Stomach (tissue), 4 donors: ENCODE measurements at regions not wholly inside any gene's neighbourhood (a gene's known extent, or its start where the extent isn't known, plus 50 kb on each side); places are given as distances from the start of the nearest gene placed in this dataset.

Experiments used
- POLR2A ChIP-seq, 4 donors: fragments of 450-650 bp; IDR thresholded peaks; one replicate each; pipeline ENCODE4 v1.6.1; 2016; ENCODE audit warnings: antibody characterized with exemption in 4 of 4, control low read depth in 2 of 4, mild to moderate bottlenecking in 1 of 4, moderate library complexity in 1 of 4
- TF ChIP-seq, protein P1 (sequence below), 7 experiments: fragments of 450-650 bp in 4 of 7; fragments of 200-600 bp in 3 of 7; sonication (generic) in 3 of 7; IDR thresholded peaks; one replicate each; pipeline ENCODE4 v1.5.1; 2016 to 2019; ENCODE audit warnings: antibody characterized with exemption in 7 of 7, control low read depth in 2 of 7, mild to moderate bottlenecking in 1 of 7

DNA sequence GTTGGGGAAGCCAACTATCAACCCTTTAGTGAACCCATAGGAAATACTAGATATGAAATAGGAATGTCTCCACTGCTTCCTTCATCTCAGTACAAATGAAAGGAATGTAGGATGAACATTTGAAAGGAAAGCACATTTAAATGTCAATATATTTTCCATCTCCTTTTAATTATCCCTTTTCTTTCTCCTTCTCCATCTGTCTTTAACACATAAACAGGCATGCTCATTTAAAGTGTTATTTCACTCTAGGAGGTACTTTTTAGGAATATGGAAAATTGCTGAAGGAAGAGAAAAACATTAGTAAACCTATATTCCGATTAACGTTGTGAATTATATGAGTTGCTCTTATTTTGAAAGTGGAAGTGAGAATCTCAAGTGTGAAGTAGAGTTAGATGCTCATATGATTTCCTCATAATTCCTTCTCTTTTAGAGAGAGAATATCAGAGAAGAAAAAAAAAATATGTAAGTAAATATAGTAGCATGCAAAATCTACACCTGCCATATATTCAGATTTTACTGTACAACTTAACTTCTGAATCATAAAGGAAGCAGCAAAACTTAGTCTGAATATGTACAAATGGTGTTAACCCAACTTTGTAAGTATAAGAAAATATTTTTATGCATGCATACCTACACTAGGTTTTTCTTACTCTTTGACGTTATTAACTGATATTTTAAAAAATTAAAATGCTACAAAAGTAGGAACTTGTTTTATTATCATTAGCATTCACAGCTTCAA, 406.9 kb upstream of the B3GALT2 start:
- TF ChIP-seq, protein P1, sequence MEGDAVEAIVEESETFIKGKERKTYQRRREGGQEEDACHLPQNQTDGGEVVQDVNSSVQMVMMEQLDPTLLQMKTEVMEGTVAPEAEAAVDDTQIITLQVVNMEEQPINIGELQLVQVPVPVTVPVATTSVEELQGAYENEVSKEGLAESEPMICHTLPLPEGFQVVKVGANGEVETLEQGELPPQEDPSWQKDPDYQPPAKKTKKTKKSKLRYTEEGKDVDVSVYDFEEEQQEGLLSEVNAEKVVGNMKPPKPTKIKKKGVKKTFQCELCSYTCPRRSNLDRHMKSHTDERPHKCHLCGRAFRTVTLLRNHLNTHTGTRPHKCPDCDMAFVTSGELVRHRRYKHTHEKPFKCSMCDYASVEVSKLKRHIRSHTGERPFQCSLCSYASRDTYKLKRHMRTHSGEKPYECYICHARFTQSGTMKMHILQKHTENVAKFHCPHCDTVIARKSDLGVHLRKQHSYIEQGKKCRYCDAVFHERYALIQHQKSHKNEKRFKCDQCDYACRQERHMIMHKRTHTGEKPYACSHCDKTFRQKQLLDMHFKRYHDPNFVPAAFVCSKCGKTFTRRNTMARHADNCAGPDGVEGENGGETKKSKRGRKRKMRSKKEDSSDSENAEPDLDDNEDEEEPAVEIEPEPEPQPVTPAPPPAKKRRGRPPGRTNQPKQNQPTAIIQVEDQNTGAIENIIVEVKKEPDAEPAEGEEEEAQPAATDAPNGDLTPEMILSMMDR (IDR thresholded peaks at IDR 0.05), result no peak
- no peak for TF ChIP-seq POLR2A (IDR thresholded peaks at IDR 0.05)
